ENCODE measurements at regions not wholly inside any gene's neighbourhood (a gene's known extent, or its start where the extent isn't known, plus 50 kb on each side); places are given as distances from the start of the nearest gene placed in this dataset.

- no peak for DNase-seq (ENCODE audit: low spot score)
Observed at GRCh38 chr10:110375121-110375520, 70.4 kb upstream of the SMNDC1 start.

- no peak for DNase-seq (ENCODE audit: low spot score)
Observed at GRCh38 chr10:110376021-110376766, 71.5 kb upstream of the SMNDC1 start.

GRCh38 chr10:110376767-110377160 is 72.0 kb upstream of the SMNDC1 start:
- DNase-seq (ENCODE audit: low spot score): no peak

- no peak for DNase-seq (ENCODE audit: low spot score)
Observed at GRCh38 chr10:110378006-110378405, 73.3 kb upstream of the SMNDC1 start.

- no peak for DNase-seq (ENCODE audit: low spot score)
Observed at GRCh38 chr10:110378533-110379108, 73.9 kb upstream of the SMNDC1 start.

GRCh38 chr10:110379831-110380230 is 75.1 kb upstream of the SMNDC1 start:
- DNase-seq (ENCODE audit: low spot score): no peak

GRCh38 chr10:110380293-110380692 is 75.6 kb upstream of the SMNDC1 start:
- DNase-seq (ENCODE audit: low spot score): no peak

GRCh38 chr10:110382695-110383094 is 78.0 kb upstream of the SMNDC1 start:
- DNase-seq (ENCODE audit: low spot score): no peak

- DNase-seq (ENCODE audit: low spot score): no peak
Observed at GRCh38 chr10:110387617-110387982, 82.9 kb upstream of the SMNDC1 start.

GRCh38 chr10:110387983-110388686 is 83.4 kb upstream of the SMNDC1 start:
- no peak for DNase-seq (ENCODE audit: low spot score)

- no peak for DNase-seq (ENCODE audit: low spot score)
Observed at GRCh38 chr10:110388687-110389052, 84.0 kb upstream of the SMNDC1 start.

GRCh38 chr10:110389255-110389654 is 84.5 kb upstream of the SMNDC1 start:
- DNase-seq (ENCODE audit: low spot score): no peak

GRCh38 chr10:110391541-110391940 is 86.8 kb upstream of the SMNDC1 start:
- DNase-seq (ENCODE audit: low spot score): no peak

GRCh38 chr10:110392121-110392520 is 87.4 kb upstream of the SMNDC1 start:
- DNase-seq (ENCODE audit: low spot score): no peak

- no peak for DNase-seq (ENCODE audit: low spot score)
Observed at GRCh38 chr10:110392868-110393740, 88.4 kb upstream of the SMNDC1 start.

- no peak for DNase-seq (ENCODE audit: low spot score)
Observed at GRCh38 chr10:110393866-110394265, 89.1 kb upstream of the SMNDC1 start.

GRCh38 chr10:110394296-110394695 is 89.6 kb upstream of the SMNDC1 start:
- DNase-seq (ENCODE audit: low spot score): no peak

- DNase-seq (ENCODE audit: low spot score): no peak
Observed at GRCh38 chr10:110394898-110395297, 90.2 kb upstream of the SMNDC1 start.

GRCh38 chr10:110395350-110396283 is 90.9 kb upstream of the SMNDC1 start:
- no peak for DNase-seq (ENCODE audit: low spot score)

- DNase-seq (ENCODE audit: low spot score): no peak
Observed at GRCh38 chr10:110396284-110396651, 91.5 kb upstream of the SMNDC1 start.

- no peak for DNase-seq (ENCODE audit: low spot score)
Observed at GRCh38 chr10:110397856-110398255, 93.1 kb upstream of the SMNDC1 start.
